ENCODE measurements at regions not wholly inside any gene's neighbourhood (a gene's known extent, or its start where the extent isn't known, plus 50 kb on each side); places are given as distances from the start of the nearest gene placed in this dataset. TPM values are rescaled to one million over a fixed set of nuclear protein-coding genes. Genes with fewer than 3 reads are reported as not detected.

- TF ChIP-seq CTCF (IDR thresholded peaks at IDR 0.05; ENCODE audit: insufficient read depth, low read length): no peak
These were observed 1549.3 kb downstream of the OTOL1 start for GRCh38 chr3:163045945-163046344.

GRCh38 chr3:163048881-163049280, 1552.3 kb downstream of the OTOL1 start:
- no peak for TF ChIP-seq CTCF (IDR thresholded peaks at IDR 0.05; ENCODE audit: insufficient read depth, low read length)

More at GRCh38 chr3:163045945-163046344, 1549.3 kb downstream of the OTOL1 start:
- no peak overlapping the region for H3K4me3 ChIP-seq (ENCODE audit: low read depth, low read length)
- no peak for DNase-seq (ENCODE audit: low read depth)

GRCh38 chr3:163056874-163057497, 1560.4 kb downstream of the OTOL1 start:
- peak; percentile 54 for DNase-seq (ENCODE audit: low read depth)
- TF ChIP-seq CTCF (IDR thresholded peaks at IDR 0.05; ENCODE audit: insufficient read depth, low read length): peak; percentile 61
- no peak overlapping the region for H3K4me3 ChIP-seq (ENCODE audit: low read depth, low read length)

More at GRCh38 chr3:163048881-163049280, 1552.3 kb downstream of the OTOL1 start:
- H3K4me3 ChIP-seq (ENCODE audit: low read depth, low read length): no peak overlapping the region
- no peak for DNase-seq (ENCODE audit: low read depth)

GRCh38 chr3:163058031-163058854, 1561.6 kb downstream of the OTOL1 start:
- no peak overlapping the region for H3K4me3 ChIP-seq (ENCODE audit: low read depth, low read length)
- DNase-seq (ENCODE audit: low read depth): peak; percentile 37
- TF ChIP-seq CTCF (IDR thresholded peaks at IDR 0.05; ENCODE audit: insufficient read depth, low read length): no peak

GRCh38 chr3:163071713-163072112, 1575.1 kb downstream of the OTOL1 start:
- no peak overlapping the region for H3K4me3 ChIP-seq (ENCODE audit: low read depth, low read length)
- DNase-seq (ENCODE audit: low read depth): peak; percentile 22
- no peak for TF ChIP-seq CTCF (IDR thresholded peaks at IDR 0.05; ENCODE audit: insufficient read depth, low read length)

Small RNA genes lying in the stretch of these regions (small RNA-seq; reads per million reads assigned to genes)
- not detected for gene AC128716.1

All from fibroblast of the aortic adventitia (primary cell).